ENCODE measurements at regions not wholly inside any gene's neighbourhood (a gene's known extent, or its start where the extent isn't known, plus 50 kb on each side); places are given as distances from the start of the nearest gene placed in this dataset.

DNA sequence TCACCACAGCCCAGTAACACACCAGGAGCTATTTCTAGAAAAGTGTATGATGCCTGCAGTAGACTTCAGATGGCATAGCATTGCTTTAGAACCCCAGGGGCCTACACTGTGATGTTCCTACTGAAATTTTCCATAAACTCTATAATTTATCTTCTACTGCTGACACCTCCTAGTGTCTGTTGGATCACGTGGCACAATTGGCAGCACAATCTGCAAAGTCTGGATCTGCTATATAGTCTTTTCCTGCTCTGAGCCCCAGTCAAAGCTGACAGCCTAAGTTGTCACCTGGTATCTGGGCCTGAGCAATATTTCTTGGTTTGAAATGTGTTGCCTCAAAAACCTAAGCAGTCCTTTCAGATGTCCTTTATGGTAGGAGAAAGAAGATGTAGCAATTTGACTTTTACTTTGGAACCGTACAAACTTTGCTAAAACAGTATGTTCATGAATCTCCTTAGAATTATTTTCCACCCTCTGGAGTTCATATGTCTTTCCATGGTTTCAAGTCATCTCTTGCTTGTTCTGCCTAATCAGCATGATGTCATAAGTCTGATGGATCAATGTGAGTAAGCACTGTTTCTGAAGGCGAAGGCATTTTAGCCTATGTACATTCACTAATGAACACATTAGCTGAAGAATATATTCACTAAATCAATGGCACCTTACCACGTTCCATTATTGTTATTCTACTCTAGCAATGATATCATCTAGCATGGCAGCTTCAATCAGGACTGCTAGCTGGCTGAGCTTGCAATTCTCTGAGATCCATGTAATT is 536.5 kb upstream of the NBEA start:
- no peak for TF ChIP-seq POLR2A (IDR thresholded peaks at IDR 0.05)
- TF ChIP-seq, protein P1, sequence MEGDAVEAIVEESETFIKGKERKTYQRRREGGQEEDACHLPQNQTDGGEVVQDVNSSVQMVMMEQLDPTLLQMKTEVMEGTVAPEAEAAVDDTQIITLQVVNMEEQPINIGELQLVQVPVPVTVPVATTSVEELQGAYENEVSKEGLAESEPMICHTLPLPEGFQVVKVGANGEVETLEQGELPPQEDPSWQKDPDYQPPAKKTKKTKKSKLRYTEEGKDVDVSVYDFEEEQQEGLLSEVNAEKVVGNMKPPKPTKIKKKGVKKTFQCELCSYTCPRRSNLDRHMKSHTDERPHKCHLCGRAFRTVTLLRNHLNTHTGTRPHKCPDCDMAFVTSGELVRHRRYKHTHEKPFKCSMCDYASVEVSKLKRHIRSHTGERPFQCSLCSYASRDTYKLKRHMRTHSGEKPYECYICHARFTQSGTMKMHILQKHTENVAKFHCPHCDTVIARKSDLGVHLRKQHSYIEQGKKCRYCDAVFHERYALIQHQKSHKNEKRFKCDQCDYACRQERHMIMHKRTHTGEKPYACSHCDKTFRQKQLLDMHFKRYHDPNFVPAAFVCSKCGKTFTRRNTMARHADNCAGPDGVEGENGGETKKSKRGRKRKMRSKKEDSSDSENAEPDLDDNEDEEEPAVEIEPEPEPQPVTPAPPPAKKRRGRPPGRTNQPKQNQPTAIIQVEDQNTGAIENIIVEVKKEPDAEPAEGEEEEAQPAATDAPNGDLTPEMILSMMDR (IDR thresholded peaks at IDR 0.05), result no peak
- no peaks in the 10 kb centered on the region for H3K4me1 ChIP-seq
- H3K4me3 ChIP-seq, result no peak overlapping the region
- H3K9me3 ChIP-seq, result no peaks in the 10 kb centered on the region
- H3K36me3 ChIP-seq, result no peaks in the 10 kb centered on the region
- H3K27me3 ChIP-seq, result no peaks in the 10 kb centered on the region
- DNase-seq, result no peak
- no peak overlapping the region for H3K27ac ChIP-seq

DNA sequence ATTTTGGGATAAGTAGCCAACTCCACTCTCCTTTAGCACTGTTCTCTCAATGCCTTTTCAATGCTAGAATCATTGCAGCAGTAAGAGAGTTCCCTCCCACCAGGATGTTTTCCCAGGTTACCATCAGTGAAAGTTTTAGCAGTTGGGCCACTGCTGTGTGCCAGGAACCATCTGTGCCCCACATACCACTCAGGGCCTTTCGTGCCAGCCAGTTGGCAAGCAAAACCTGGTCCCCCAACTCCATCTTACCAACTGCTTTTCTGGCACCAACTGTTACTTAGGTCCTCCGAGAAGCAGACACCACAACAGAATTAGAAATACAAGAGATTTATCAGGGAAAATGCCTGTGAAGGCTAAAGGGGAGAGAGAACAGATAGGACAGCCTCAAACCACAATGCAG is 533.4 kb upstream of the NBEA start:
- Histone ChIP-seq H3K9me3 (no peaks in the 10 kb centered on the region), H3K27me3 (no peaks in the 10 kb centered on the region)
- TF ChIP-seq, protein P1 (IDR thresholded peaks at IDR 0.05), result no peak
- TF ChIP-seq POLR2A (IDR thresholded peaks at IDR 0.05), result no peak

DNA sequence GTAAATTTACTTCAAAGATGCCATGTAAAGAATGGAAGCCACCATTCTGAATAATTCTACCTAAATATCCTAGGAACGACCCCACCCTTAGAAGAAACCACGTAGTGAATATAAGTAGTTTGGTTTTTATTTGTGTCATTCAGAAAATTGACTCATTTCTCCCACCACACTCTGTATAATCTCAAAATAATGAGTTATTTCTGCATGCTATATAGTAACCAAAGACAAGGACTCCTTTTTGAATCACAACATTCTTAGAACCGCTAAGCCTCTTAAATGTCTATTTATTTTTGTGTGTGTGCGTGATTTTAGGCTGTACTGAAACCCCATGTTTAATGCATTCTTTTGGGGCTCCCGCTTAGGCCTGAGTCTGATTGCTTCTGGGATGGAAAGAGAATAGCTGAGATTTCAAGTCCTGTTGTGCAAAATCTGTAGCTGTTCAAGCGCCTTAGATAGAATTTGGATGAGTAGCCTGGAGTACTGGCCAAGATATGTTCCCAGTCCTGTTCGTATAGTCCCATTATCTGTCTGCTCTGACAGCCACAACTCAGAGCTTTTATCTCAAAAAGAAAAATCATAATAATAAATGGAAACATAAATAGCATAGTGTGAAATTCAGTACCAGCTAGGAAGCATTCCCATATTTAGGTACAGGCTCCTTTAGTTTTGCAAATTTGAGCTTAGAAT is 532.4 kb upstream of the NBEA start:
- Histone ChIP-seq H3K27ac (no peak overlapping the region), H3K4me3 (no peak overlapping the region), H3K9me3 (no peaks in the 10 kb centered on the region), H3K4me1 (no peaks in the 10 kb centered on the region), H3K27me3 (no peaks in the 10 kb centered on the region), H3K36me3 (no peaks in the 10 kb centered on the region)
- TF ChIP-seq, protein P1 (IDR thresholded peaks at IDR 0.05), result no peak
- no peak for TF ChIP-seq POLR2A (IDR thresholded peaks at IDR 0.05)
- DNase-seq, result no peak

More for the DNA sequence above, 533.4 kb upstream of the NBEA start:
- DNase-seq, result no peak
- H3K27ac ChIP-seq, result no peak overlapping the region
- no peak overlapping the region for H3K4me3 ChIP-seq
- no peaks in the 10 kb centered on the region for H3K4me1 ChIP-seq
- H3K36me3 ChIP-seq, result no peaks in the 10 kb centered on the region

DNA sequence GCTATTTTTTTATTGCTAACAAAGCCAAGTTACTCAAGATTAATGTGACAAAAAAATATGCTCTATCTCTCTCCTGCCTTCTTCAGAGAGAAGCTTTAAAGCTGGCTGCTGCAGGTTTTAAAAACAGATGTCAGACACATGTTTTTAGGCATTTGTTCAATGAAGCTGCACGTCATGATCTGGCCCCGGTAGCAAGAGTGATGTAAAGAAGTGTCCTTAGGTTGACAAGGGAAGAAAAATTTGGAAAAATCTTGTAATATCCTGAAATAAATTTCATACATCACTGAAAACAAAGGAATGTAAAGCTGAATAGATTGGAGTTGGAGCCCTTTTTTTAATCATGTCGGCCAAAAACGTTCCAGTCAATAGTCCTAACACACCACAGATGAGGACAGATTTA is 531.4 kb upstream of the NBEA start:
- no peak for DNase-seq
- Histone ChIP-seq H3K9me3 (no peaks in the 10 kb centered on the region), H3K36me3 (no peaks in the 10 kb centered on the region), H3K4me3 (no peak overlapping the region), H3K27ac (no peak overlapping the region), H3K4me1 (no peaks in the 10 kb centered on the region), H3K27me3 (no peaks in the 10 kb centered on the region)
- TF ChIP-seq POLR2A (IDR thresholded peaks at IDR 0.05), result no peak
- TF ChIP-seq, protein P1 (IDR thresholded peaks at IDR 0.05), result no peak

DNA sequence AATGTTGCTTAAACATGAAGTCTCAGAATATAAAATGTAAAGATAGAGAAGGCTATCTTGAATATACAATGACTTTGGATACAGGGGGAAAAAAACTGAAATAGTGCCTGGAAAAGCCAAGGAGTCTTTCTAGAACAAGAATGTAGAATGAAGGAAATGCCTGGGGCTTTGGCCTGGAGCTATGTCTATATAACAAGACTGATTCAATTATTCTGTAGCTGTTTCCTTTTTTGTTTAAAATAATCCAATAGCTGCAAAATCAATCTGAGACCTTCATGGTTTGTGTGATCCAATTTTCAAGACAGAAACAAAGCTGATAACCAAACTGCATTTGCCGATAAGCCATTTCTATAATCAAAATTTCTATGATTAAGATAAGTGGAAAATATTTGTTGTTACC is 530.9 kb upstream of the NBEA start:
- no peaks in the 10 kb centered on the region for H3K4me1 ChIP-seq
- TF ChIP-seq POLR2A (IDR thresholded peaks at IDR 0.05), result no peak
- TF ChIP-seq, protein P1 (IDR thresholded peaks at IDR 0.05), result no peak
- H3K9me3 ChIP-seq, result no peaks in the 10 kb centered on the region
- H3K36me3 ChIP-seq, result no peaks in the 10 kb centered on the region
- H3K27ac ChIP-seq, result no peak overlapping the region
- H3K4me3 ChIP-seq, result no peak overlapping the region
- DNase-seq, result no peak
- H3K27me3 ChIP-seq, result no peaks in the 10 kb centered on the region

Measured in Peyer's patch (tissue), 4 donors.